ENCODE measurements at regions not wholly inside any gene's neighbourhood (a gene's known extent, or its start where the extent isn't known, plus 50 kb on each side); places are given as distances from the start of the nearest gene placed in this dataset.

DNA sequence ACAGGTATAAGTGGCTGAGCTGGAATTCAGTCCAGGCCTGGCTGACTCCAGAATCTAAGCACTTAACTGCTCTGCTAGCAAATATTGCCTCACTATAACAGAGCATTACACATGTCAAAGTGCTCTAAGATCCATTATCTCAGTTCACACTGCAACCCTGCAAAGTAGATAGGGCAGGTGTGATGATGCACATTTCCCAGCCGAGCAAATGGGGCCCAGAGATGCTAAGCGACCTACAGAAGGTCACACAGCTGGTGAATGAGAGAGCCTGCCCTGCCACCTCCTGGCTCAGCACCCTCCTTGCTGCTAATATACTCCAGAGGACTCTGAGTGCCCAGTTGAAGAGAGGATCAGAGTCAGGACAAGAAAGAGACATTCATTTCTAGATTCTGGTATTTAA is 73.6 kb upstream of the CCL1 start:
- TF ChIP-seq POLR2A (IDR thresholded peaks at IDR 0.05), result no peak
- TF ChIP-seq, protein P1, sequence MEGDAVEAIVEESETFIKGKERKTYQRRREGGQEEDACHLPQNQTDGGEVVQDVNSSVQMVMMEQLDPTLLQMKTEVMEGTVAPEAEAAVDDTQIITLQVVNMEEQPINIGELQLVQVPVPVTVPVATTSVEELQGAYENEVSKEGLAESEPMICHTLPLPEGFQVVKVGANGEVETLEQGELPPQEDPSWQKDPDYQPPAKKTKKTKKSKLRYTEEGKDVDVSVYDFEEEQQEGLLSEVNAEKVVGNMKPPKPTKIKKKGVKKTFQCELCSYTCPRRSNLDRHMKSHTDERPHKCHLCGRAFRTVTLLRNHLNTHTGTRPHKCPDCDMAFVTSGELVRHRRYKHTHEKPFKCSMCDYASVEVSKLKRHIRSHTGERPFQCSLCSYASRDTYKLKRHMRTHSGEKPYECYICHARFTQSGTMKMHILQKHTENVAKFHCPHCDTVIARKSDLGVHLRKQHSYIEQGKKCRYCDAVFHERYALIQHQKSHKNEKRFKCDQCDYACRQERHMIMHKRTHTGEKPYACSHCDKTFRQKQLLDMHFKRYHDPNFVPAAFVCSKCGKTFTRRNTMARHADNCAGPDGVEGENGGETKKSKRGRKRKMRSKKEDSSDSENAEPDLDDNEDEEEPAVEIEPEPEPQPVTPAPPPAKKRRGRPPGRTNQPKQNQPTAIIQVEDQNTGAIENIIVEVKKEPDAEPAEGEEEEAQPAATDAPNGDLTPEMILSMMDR (IDR thresholded peaks at IDR 0.05), result no peak
